NCI-H2107 (cell line): ENCODE measurements at regions not wholly inside any gene's neighbourhood (a gene's known extent, or its start where the extent isn't known, plus 50 kb on each side); places are given as distances from the start of the nearest gene placed in this dataset.

ENCODE experiments used
- DNase-seq: peaks from one replicate; lab custom pipeline; 2025; lab: John Stamatoyannopoulos, UW

GRCh38 chr4:59086410-59086809 is 1976.2 kb upstream of the IGFBP7 start:
- DNase-seq: no peak

DNA sequence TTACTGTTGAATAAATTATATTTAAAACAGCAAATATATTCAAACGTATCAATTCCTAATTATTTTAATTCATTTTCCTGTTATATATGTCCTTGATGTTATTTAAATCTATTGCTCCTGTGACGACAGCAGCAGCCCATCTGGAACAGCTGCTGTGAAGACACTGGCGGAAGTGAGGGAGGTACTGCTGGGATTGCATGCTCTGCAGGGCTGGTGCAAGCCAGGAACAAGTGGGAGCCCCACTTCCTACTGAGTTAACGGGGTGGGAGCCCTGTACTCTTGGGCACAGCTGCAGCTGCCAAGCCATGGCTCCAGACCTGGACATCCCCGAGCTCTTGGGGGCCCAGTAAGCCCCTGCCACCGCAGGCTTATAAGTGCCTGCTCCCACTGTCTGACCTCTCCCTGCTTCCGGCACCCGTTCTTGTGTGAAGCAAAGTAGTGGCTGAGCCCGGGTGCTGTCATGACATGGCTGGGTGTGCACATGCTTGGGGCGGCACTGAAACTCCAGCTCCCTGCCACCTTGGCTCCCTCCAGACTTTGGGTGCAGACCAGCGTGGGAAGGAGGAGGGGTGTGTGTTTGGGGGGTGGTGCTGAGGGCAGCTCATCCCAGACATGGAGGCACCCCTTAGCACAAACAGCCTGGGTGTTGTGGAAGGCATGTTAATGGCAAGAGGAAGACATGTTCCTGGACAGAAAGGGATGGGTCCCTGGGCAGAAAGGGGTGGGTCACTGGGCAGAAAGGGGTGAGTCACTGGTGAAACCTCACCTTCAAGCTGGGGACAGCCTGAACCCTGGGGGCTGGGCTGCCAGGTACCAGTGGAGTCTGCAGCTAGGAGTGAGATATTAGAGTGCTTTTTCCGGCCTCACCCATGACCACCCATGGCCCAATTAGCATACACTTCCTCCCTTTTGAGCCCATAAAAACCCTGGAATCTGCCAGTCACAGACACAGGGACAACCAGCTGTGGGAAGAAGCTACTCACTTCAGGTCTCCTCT is 1981.3 kb upstream of the IGFBP7 start:
- DNase-seq: no peak

- no peak for DNase-seq
These were observed 1984.3 kb upstream of the IGFBP7 start for GRCh38 chr4:59094505-59094904.

GRCh38 chr4:59102311-59102710 is 1992.1 kb upstream of the IGFBP7 start:
- no peak for DNase-seq

- no peak for DNase-seq
These were observed 2010.2 kb upstream of the IGFBP7 start for GRCh38 chr4:59120287-59120814.

DNA sequence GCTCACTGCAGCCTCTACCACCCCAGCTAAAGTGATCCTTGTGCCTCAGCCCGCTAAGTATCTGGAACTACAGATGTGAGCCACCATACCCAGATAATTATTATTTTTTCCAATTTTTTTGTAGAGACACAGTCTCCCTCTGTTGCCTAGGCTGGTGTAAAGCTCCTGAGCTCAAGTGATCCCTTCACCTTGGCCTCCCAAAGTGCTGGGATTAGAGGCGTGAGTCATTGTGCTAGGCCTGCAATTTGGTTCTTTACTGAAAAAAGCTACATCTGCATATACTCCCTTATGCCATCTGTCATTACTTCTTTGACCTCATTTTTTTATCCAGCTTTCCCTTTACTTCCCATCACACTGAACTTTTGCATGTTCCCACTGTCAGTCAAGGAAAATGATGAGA is 2012.4 kb upstream of the IGFBP7 start:
- DNase-seq: no peak

DNA sequence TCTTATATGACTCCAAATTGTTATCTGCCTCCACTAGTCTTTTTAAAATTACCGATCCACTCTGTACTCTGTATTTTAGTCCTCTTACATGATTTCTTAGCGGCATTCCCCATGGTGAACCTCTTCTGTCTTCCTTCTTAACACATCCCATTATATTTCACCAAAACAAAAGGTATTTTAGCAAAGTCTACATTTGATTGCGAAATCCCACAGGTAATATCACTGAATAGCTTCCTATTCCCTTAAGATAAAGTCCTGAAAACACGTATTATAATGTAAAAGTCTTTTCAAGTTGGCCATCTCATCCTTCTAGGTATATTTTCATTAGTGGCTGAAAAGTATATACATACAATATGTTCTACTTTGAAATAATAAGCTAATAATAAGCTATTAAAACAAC is 2016.0 kb upstream of the IGFBP7 start:
- no peak for DNase-seq

DNA sequence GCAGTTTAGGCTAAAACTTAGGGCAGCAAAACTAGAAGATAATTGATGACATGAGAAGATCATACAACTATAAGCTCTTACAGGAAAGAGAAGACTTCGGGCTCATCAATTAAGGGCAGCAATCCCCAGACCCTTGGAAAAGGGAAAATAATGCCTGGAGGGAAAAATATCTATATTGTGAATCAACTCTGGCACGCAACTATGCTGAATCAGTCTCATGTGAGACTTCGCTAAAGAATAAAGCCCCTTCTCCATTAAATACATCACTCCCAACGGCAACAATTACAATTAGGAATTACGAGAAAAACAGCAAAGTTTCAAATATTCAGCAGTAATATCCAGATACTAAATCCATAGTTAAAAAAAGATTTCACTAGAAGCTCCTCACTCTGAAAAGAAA is 2016.8 kb upstream of the IGFBP7 start:
- DNase-seq: no peak

DNA sequence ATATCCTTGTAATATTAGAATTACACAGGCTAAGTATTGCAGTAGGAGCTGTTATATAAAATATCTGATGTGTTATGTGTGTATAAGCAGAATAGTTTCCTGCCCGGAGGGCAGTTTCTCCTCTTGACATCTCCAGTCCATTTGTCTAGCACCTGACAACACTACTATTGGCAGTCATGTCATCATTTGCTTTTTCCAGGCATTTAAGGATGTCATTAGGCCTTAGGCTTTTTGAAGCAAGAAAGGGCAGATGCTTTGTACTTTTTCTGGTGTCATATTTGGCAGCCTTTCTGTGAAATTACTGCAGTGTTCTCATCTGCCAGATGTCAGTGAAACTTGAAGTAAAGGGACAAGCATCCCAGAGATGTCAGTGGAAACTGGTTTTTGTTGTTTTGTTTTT is 2017.6 kb upstream of the IGFBP7 start:
- no peak for DNase-seq

DNA sequence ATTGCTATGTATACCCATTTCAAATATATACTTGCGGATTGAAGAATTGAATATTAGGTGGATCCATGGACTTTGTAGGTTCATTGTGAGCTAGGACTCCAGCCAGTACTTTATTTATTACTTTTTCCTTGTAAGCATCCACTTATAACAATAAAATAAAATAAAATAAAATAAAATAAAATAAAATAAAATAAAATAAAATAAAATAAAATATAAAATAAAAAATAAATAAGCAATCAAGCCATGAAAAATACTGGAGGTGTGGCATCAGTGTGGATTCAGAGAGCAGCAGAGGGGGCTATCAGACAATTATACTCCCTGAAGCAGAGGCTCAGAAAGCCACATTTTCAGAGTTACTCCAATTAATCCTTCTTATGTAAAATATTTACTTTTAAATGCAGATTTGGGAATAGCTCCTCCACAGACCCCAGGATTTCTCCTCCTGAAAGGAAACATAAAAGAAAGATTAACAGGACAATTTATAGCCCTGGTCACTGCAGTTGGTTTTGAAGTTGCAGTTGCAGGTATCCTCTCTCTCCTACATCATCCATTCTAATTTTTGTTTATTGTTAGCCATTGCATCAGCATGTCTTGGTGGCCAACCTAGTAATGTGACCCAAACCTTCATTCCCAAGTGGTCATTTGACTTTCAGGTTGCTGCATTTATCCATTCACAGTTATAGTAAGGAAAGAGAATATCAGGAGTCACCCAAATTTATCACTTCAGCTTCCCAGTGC is 2025.2 kb upstream of the IGFBP7 start:
- DNase-seq: no peak

- no peak for DNase-seq
These were observed 2038.9 kb upstream of the ADGRL3 start for GRCh38 chr4:59161249-59161648.

- no peak for DNase-seq
These were observed 2024.5 kb upstream of the ADGRL3 start for GRCh38 chr4:59175617-59176016.

GRCh38 chr4:59179372-59179771 is 2020.8 kb upstream of the ADGRL3 start:
- no peak for DNase-seq

DNA sequence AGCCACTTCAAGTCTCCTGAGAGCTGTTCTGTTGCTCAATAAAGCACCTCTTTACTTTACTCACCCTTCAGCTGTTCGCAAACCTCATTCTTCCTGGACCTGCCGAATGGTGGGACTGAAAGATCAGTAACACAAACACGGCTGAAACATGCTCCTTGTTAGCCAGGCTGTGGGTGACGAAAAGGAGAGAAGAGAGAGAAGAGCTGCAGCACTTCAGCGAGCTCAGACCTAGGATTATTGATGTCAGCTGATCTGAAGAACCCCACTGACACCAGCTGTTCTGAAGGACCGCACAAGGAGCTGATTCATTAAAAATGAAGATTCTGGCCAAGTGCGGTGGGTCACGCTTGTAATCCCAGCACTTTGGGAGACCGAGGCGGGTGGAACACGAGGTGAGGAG is 2020.0 kb upstream of the ADGRL3 start:
- no peak for DNase-seq

GRCh38 chr4:59180969-59181368 is 2019.2 kb upstream of the ADGRL3 start:
- DNase-seq: no peak

- no peak for DNase-seq
These were observed 2004.3 kb upstream of the ADGRL3 start for GRCh38 chr4:59195839-59196238.

DNA sequence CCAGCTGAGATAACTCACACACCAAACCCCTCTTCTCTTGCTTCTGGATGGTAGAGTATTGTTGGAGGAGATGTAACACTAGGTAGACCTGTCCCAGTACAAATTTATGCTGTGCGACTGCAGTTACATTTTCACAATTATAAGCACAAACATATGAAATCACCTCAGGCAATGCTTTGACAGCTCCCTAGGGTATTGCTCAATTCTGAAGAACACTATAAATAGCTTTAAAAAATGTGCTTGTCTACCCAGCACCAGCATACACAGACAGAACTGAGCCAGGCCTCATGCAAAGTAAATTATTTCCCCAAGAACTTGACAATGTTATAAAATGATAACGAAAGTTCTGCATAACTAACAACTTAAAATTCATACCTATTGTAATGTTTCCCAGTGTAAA is 1999.1 kb upstream of the ADGRL3 start:
- DNase-seq: no peak

- no peak for DNase-seq
These were observed 1982.1 kb upstream of the ADGRL3 start for GRCh38 chr4:59217910-59218631.

GRCh38 chr4:59222221-59222620 is 1977.9 kb upstream of the ADGRL3 start:
- DNase-seq: no peak

- no peak for DNase-seq
These were observed 1976.7 kb upstream of the ADGRL3 start for GRCh38 chr4:59223292-59223941.

DNA sequence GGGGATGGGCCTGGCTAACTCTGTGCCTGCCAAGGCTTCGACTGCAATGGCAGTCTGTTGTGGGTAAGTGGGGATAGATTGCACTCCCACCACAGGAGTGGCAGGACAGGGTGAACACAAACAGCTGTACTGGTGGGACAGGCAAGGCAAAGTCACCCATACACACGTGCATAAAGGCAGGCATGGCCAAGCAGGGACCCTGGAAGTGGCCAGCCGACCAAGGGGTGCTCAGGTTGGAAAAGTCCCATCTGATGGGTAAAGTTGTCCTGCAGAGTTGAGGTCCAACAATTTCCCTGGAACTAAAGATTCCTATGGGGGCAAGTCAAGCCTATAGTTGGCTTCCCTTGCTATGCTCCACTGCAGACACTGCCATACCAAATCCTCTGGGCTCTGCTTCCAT is 1961.9 kb upstream of the ADGRL3 start:
- no peak for DNase-seq

DNA sequence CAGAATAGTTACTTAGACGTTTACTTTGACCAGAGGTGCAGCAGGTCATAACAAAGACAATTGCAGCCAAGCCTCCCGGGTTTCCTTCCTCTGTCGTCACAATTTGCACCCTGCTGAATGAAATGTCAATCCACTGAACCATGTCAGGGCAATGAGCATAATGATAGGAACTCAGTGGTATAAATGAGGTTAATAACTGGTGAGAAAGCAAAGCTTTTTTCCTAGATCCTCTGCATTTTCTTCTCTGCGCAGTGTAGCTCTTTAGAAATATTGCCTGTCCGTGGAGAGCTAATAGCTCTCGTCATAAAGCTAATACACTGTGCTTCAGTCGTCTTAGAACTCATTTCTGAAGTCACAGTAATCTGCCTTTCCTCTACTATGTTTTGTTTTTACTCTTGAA is 1960.1 kb upstream of the ADGRL3 start:
- DNase-seq: no peak
